ENCODE measurements at regions not wholly inside any gene's neighbourhood (a gene's known extent, or its start where the extent isn't known, plus 50 kb on each side); places are given as distances from the start of the nearest gene placed in this dataset.
"Not testable (repeated sequence)": the region's sequence is repeated elsewhere in the genome, so short reads cannot be mapped to it uniquely, and the experiment has no call there.

DNA sequence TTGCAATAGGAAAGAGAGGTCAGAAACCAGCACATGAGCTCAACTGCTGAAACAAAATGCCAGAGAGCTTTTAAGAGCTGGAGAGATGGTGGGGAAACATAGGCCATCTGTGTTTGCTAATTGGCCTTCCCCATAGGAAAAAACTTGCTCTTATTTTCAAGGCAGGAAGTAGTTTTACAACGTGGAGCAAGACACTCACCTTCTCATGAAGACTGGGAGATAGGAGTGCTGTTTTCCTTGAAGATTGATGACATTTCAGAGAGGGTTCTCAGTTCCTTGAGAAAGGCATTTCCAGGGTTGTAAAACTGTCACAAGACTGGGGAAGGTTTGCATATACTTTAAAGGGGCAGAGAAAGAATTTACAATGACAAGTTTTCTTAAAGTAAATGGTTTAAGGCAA, 586.3 kb upstream of the RAG2 start:
- DNase-seq (ENCODE audit: low read depth), result no peak
- TF ChIP-seq CTCF (IDR thresholded peaks at IDR 0.05; ENCODE audit: insufficient read depth, low read length, severe bottlenecking), result no peak
- no peaks in the 10 kb centered on the region for H3K36me3 ChIP-seq (ENCODE audit: control insufficient read depth, insufficient read depth, low read length)
- no peak for FAIRE-seq
- H3K27me3 ChIP-seq (ENCODE audit: control insufficient read depth, insufficient read depth, low read length), result no peaks in the 10 kb centered on the region
- H3K4me3 ChIP-seq (ENCODE audit: low read depth, low read length), result no peak overlapping the region

DNA sequence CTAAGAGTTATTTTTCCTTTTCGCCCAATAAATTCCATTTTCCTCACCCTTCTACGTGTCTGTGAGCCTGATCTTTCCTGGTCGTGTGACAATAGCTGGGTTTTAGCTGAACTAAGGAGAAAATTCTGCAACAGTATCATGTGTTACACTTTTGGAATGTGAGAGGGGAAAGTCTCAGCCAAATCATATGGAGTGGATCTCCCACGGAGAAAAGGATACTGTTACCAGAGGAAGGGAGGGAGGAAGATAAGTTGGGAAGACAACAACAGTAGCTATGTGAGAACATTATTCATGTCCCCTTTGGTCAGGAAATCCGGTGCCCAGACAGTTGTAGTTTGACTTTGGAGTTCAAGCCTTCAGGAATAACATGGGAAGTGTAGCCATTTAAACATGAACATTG, 584.0 kb upstream of the RAG2 start:
- Histone ChIP-seq H3K36me3 (ENCODE audit: control insufficient read depth, insufficient read depth, low read length) (no peaks in the 10 kb centered on the region), H3K4me3 (ENCODE audit: low read depth, low read length) (no peak overlapping the region), H3K27me3 (ENCODE audit: control insufficient read depth, insufficient read depth, low read length) (no peaks in the 10 kb centered on the region)
- FAIRE-seq, result no peak
- no peak for DNase-seq (ENCODE audit: low read depth)
- no peak for TF ChIP-seq CTCF (IDR thresholded peaks at IDR 0.05; ENCODE audit: insufficient read depth, low read length, severe bottlenecking)

DNA sequence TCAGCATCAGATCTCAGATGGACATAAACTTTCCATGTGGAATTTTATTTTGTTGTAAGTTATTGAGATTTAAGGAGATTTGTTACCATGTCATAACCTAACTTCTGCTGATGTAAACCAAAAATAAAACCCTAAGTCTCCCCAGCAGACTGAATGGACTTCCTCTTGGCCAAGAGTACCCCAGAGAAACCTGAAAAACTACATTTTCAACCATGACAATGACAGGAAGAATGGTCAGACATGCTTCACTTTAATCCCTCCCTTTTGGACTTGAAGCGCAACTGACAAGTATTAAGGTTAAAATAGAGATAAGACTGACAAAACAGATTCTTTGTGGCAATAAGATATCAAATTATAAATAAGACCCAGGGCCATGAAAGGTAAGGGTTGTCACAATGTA, 579.7 kb upstream of the RAG2 start:
- FAIRE-seq, result no peak
- DNase-seq (ENCODE audit: low read depth), result no peak
- no peak overlapping the region for H3K4me3 ChIP-seq (ENCODE audit: low read depth, low read length)
- TF ChIP-seq CTCF (IDR thresholded peaks at IDR 0.05; ENCODE audit: insufficient read depth, low read length, severe bottlenecking), result no peak
- no peaks in the 10 kb centered on the region for H3K27me3 ChIP-seq (ENCODE audit: control insufficient read depth, insufficient read depth, low read length)
- no peaks in the 10 kb centered on the region for H3K36me3 ChIP-seq (ENCODE audit: control insufficient read depth, insufficient read depth, low read length)

GRCh38 chr11:37171451-37171850, 573.4 kb upstream of the RAG2 start:
- DNase-seq (ENCODE audit: low read depth), result no peak
- FAIRE-seq, result no peak
- H3K27me3 ChIP-seq (ENCODE audit: control insufficient read depth, insufficient read depth, low read length), result no peaks in the 10 kb centered on the region
- no peak for TF ChIP-seq CTCF (IDR thresholded peaks at IDR 0.05; ENCODE audit: insufficient read depth, low read length, severe bottlenecking)
- H3K36me3 ChIP-seq (ENCODE audit: control insufficient read depth, insufficient read depth, low read length), result no peaks in the 10 kb centered on the region
- H3K4me3 ChIP-seq (ENCODE audit: low read depth, low read length), result no peak overlapping the region

GRCh38 chr11:37170311-37170710, 572.3 kb upstream of the RAG2 start:
- no peak for DNase-seq (ENCODE audit: low read depth)

DNA sequence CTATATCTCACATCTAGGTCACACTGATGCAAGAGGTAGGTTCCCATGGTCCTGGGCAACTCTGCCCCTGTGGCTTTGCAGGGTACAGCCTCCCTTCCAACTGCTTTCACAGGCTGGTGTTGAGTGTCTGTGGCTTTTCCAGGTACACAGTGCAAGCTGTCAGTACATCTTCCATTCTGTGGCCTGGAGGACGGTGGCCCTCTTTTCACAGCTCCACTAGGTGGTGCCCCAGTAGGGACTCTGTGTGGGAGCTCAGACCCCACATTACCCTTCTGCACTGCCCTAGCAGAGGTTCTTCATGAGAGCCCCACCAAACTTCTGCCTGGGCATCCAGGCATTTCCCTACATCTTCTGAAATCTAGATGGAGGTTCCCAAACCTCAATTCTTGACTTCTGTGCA, 547.4 kb upstream of the RAG2 start:
- H3K4me3 ChIP-seq (ENCODE audit: low read depth, low read length); H3K27me3 ChIP-seq (ENCODE audit: control insufficient read depth, insufficient read depth, low read length); H3K36me3 ChIP-seq (ENCODE audit: control insufficient read depth, insufficient read depth, low read length); FAIRE-seq; DNase-seq (ENCODE audit: low read depth): not testable (repeated sequence)

More at GRCh38 chr11:37170311-37170710, 572.3 kb upstream of the RAG2 start:
- TF ChIP-seq CTCF (IDR thresholded peaks at IDR 0.05; ENCODE audit: insufficient read depth, low read length, severe bottlenecking), result no peak
- Histone ChIP-seq H3K36me3 (ENCODE audit: control insufficient read depth, insufficient read depth, low read length) (no peaks in the 10 kb centered on the region), H3K27me3 (ENCODE audit: control insufficient read depth, insufficient read depth, low read length) (no peaks in the 10 kb centered on the region), H3K4me3 (ENCODE audit: low read depth, low read length) (no peak overlapping the region)
- FAIRE-seq, result no peak

Measured in bronchial epithelial cell (primary cell).